ENCODE measurements at regions not wholly inside any gene's neighbourhood (a gene's known extent, or its start where the extent isn't known, plus 50 kb on each side); places are given as distances from the start of the nearest gene placed in this dataset.
"Not testable (repeated sequence)": the region's sequence is repeated elsewhere in the genome, so short reads cannot be mapped to it uniquely, and the experiment has no call there.

DNA sequence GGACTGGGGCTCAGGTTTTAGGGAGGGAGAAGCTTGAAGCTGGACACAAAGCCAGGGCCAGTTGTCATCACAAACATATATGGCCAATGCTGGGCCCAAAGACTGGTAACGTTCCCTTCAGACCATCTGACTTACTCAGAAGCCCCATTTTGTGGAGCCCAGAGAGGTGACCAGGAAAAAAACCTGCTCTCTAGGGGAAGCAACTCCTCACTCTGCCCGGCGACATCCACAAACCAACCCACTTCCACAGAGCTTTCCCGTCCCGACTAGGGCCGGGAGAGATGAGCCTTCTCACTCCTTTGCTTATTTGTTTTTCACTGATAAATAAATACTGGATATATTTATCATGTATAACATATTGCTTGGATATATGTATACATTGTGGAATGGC is 180.9 kb upstream of the RTL1 start:
- no peak overlapping the region for H3K4me3 ChIP-seq (ENCODE audit: low read depth, low read length)
- no peak for DNase-seq (ENCODE audit: low read depth)
- TF ChIP-seq, protein P1, sequence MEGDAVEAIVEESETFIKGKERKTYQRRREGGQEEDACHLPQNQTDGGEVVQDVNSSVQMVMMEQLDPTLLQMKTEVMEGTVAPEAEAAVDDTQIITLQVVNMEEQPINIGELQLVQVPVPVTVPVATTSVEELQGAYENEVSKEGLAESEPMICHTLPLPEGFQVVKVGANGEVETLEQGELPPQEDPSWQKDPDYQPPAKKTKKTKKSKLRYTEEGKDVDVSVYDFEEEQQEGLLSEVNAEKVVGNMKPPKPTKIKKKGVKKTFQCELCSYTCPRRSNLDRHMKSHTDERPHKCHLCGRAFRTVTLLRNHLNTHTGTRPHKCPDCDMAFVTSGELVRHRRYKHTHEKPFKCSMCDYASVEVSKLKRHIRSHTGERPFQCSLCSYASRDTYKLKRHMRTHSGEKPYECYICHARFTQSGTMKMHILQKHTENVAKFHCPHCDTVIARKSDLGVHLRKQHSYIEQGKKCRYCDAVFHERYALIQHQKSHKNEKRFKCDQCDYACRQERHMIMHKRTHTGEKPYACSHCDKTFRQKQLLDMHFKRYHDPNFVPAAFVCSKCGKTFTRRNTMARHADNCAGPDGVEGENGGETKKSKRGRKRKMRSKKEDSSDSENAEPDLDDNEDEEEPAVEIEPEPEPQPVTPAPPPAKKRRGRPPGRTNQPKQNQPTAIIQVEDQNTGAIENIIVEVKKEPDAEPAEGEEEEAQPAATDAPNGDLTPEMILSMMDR (IDR thresholded peaks at IDR 0.05; ENCODE audit: insufficient read depth, low read depth, low read length) = no peak

DNA sequence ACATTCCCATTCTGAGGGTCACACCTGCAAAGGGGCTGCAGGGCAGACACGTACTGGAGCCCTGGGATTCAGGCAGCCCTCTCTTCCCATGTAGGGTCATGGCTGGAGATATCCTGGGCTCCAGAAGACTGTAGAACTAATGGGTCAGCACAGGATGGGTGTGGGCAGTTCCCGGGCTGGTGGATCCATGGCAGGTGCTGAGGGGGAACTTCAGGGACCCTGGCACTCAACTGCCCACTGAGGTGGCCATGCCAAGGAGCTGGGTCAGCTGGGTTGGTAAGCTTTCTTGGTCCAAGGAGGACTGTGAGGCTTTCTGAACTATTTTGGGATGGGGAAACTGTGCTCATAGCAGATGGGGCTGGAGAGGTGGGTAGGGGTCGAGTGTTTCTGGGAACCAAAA is 183.4 kb upstream of the RTL1 start:
- no peak overlapping the region for H3K4me3 ChIP-seq (ENCODE audit: low read depth, low read length)
- no peak for DNase-seq (ENCODE audit: low read depth)
- TF ChIP-seq, protein P1 (IDR thresholded peaks at IDR 0.05; ENCODE audit: insufficient read depth, low read depth, low read length) = no peak

DNA sequence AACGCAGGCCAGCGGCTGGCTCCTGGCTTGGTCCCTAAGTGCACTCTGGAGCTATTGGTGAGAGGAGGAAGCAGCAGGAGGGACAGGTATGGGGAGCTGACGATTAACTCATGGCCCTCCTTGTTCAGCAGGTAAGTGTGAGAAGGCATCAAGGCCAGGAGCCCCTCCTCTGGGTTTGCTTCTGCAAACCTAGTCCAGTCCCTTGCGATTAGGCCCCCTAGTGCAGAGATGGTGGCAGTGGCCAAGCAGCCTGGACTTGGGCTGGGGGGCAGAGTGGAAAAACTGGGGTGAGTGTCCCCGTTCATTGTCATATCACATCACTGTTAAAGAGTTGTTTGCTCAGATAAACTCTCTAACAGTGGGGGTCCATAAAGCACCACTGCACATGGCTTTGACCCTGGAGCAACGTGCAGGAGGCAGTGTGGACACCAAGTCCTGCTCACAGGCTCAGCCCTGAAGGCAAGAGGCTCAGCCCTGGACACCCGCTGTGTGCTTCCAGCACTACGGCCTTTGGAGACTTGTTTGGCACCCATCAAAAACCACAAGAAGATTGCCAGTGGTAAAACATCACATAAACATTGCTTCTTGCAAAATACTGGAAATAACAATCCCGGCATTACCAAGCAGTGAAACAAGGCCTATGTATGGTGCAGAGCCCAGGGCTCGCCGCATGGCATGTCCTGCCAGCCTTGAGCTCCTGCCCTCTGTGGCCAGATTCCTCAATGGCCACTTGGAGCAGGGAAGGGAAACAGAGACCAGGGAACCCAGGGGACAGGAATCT is 184.3 kb upstream of the RTL1 start:
- TF ChIP-seq, protein P1 (IDR thresholded peaks at IDR 0.05; ENCODE audit: insufficient read depth, low read depth, low read length) = no peak
- H3K4me3 ChIP-seq (ENCODE audit: low read depth, low read length) = no peak overlapping the region
- no peak for DNase-seq (ENCODE audit: low read depth)

DNA sequence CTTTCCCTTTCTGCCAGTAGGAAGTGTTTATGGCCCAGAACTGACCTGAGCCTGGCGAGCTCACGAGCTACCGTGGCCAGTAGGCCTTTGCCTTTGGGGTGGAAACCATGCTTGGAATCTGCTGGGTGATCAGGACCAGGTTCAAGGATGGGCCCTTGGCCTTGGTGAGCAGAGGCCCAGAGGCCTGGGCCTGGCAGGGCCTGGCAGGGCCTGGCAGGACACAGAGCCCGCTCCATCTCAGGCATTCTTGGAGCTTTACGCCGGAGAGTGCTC is 184.8 kb upstream of the RTL1 start:
- H3K4me3 ChIP-seq (ENCODE audit: low read depth, low read length) = no peak overlapping the region
- TF ChIP-seq, protein P1 (IDR thresholded peaks at IDR 0.05; ENCODE audit: insufficient read depth, low read depth, low read length) = no peak
- no peak for DNase-seq (ENCODE audit: low read depth)

DNA sequence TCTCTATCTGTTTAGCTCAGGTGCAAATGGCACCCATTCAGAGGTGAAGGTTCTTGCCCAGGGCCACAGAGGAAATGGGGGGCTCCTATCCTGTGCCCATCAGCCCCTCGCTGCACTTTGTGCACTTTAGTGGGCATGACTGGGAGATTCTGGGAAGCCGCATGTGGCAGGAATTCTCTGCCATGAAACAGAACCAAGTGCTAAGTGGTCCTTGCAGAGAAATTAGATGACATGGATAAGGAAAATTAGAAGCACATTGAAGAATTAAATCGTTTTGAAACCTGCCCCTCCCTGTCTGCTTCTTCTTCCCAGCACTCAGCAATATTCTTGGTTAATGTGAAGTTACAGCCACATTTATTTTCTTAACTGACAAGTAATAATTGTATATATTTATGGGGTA is 185.2 kb upstream of the RTL1 start:
- no peak for DNase-seq (ENCODE audit: low read depth)
- TF ChIP-seq, protein P1 (IDR thresholded peaks at IDR 0.05; ENCODE audit: insufficient read depth, low read depth, low read length) = no peak
- no peak overlapping the region for H3K4me3 ChIP-seq (ENCODE audit: low read depth, low read length)

DNA sequence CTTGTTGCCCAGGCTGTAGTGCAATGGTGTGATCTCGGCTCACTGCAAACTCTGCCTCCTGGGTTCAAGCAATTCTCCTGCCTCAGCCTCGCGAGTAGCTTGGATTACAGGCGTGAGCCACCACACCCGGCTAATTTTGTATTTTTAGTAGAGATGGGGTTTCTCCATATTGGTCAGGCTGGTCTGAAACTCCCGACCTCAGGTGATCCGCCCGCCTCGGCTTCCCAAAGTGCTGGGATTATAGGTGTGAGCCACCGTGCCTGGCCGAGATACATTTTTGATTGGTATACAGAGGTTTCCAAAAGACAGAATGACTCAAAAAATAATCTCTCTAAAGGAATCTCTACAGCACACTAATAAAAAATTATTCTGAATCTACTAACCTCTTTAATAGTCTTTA is 187.0 kb upstream of the RTL1 start:
- H3K4me3 ChIP-seq (ENCODE audit: low read depth, low read length); DNase-seq (ENCODE audit: low read depth): not testable (repeated sequence)

DNA sequence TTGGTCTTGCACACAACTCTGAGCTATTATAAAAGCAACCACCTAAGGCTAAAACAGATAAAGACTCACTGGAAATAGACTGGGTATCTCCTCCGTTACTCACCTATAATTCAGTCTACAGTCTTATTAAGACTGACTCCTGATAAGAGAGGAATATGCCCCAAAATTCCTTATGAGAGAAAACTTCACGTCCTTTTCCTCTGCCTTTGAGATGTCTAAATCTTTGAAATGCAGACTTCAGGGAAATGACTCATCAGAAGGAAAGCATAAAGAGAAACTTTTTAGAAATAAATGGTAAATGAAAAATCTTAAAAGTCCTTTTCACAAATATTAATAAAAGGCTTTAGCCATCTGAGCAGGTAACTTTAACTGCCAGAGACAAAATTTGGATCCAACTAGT is 187.5 kb upstream of the RTL1 start:
- TF ChIP-seq, protein P1 (IDR thresholded peaks at IDR 0.05; ENCODE audit: insufficient read depth, low read depth, low read length) = no peak
- no peak for DNase-seq (ENCODE audit: low read depth)
- no peak overlapping the region for H3K4me3 ChIP-seq (ENCODE audit: low read depth, low read length)

DNA sequence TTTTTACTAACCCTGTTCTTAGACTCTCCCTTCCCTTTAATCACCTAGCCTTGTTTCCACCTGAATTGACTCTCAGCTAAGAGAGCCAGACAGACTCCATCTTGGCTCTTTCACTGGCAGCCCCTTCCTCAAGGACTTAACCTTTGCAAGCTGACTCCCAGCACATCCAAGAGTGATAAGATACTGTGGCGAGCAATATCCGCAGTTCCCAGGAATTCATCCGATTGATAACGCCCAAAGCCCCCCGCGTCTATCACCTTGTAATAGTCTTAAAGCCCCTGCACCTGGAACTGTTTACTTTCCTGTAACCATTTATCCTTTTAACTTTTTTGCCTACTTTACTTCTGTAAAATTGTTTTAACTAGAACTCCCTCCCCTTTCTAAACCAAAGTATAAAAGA is 191.4 kb upstream of the RTL1 start:
- DNase-seq (ENCODE audit: low read depth); H3K4me3 ChIP-seq (ENCODE audit: low read depth, low read length): not testable (repeated sequence)
